Esophagus mucosa (tissue), 1 donor: ENCODE measurements at regions not wholly inside any gene's neighbourhood (a gene's known extent, or its start where the extent isn't known, plus 50 kb on each side); places are given as distances from the start of the nearest gene placed in this dataset.
"Not testable (repeated sequence)": the region's sequence is repeated elsewhere in the genome, so short reads cannot be mapped to it uniquely, and the experiment has no call there.

Experiments used
- ATAC-seq: fragments of 200-7000 bp; cut with Tn5 transposase; one replicate; pipeline ENCODE4 v1.9.1; 2020
- donor health status: DM: yes; HTN: yes; CAD: no.

- no peak for ATAC-seq
Observed at GRCh38 chr5:74534397-74535129, 106.0 kb downstream of the ENC1 start.

DNA sequence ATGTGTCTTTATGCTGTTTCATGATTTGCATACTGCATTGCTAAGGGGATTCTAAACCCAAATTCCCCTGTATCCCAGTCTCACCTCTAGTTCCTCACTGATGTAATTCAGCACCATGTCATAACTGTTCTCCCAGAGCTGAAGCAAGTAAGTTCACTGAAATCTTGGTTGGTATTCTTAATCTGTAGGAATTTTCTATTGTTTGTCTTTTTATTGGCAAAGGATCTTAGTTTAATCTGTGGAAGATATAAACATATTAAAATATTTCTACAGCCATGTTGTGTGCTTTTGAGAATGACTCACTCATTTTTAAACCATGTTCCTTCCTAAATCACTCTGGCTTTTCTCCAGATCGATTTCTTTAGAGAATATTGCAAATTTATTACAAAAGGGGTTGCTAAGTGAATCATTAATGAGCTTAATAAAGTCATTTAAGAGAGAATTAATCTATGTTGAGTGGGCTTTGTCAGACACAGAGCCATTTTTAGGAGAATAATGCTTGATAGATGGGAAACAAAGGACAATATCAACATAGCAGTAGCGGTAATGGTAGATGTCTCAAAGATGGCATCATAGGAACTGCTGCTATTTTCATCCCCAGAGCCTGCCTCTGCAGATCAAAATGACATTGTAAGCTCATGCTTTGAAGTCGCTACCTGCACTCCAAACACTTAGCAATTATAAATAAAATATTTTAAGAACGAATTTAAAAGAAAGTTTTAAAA lies 110.0 kb downstream of the ENC1 start:
- ATAC-seq = no peak

DNA sequence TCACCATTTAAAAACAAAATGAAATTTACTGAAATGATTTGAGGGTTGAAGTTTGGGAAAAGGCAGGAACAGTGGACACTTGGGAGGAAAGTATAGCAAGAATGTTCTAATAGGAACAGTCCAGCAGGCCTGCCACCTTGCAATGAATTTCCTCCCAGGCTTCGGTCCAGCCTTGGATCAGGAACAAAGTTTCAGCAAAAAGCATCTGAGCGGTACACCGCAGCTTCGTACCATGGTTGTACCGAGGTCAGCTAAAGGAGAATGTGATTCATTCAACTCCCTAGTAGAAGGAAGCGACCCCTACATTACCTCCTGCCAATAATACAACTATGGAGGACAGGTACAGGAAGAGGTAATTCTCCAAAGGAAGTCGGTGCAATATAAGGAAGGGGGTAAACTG lies 111.4 kb downstream of the ENC1 start:
- ATAC-seq = no peak

DNA sequence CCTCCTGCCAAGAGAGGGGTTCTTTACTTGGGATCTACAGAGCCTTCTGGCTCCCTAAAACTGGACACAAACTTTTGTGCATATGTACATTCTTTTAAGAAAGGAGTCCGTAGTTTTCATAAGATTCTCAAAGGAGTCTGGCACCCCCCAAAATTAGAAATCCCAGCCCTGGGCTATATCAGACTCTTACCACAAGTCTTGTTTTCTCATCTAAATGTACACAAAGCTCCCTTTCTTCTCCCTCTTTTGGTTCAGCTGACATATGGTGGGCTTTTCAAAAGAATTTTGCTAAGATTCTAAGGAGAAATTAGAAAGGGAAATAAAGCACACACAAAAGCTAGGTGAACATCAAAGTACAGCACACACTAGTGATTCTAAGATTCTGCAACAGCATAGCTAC lies 114.4 kb downstream of the ENC1 start:
- no peak for ATAC-seq

GRCh38 chr5:74524767-74525166 lies 115.8 kb downstream of the ENC1 start:
- ATAC-seq = not testable (repeated sequence)

GRCh38 chr5:74523698-74524097 lies 116.8 kb downstream of the ENC1 start:
- ATAC-seq = not testable (repeated sequence)

DNA sequence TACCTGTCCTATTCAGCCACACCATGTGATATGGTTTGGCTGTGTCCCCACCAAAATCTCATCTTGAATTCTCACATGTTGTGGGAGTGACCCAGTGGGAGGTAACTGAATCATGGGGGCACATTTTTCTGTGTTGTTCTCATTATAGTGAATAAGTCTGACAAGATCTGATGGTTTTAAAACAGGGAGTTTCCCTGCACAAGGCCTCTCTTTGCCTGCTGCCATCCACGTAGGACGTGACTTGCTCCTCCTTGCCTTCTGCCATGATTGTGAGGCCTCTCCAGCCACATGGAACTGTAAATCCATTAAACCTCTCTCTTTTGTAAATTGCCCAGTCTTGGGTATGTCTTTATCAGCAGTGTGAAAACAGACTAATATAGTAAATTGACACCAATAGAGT lies 117.7 kb downstream of the ENC1 start:
- ATAC-seq = not testable (repeated sequence)

DNA sequence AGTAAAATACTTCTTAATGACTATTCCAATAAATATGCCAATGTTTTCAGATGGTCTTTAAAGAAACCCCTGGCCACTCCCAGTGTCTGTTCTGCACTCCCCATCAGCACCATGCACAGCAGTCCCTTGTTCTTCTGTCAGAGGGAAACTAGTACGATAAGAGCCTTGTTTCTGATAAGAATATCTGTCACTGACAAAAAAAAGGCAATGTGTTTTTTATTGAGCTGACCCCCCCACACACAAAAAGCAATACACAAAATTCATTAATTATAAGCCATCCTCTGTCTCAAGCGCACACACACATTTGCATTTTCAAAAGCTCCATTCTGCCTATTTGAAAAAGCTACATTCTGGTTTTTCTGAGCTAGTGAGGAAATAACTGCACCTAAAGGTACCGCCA lies 119.1 kb downstream of the ENC1 start:
- no peak for ATAC-seq

GRCh38 chr5:74519679-74520078 lies 120.8 kb downstream of the ENC1 start:
- ATAC-seq = no peak

GRCh38 chr5:74519161-74519571 lies 121.4 kb downstream of the ENC1 start:
- no peak for ATAC-seq

DNA sequence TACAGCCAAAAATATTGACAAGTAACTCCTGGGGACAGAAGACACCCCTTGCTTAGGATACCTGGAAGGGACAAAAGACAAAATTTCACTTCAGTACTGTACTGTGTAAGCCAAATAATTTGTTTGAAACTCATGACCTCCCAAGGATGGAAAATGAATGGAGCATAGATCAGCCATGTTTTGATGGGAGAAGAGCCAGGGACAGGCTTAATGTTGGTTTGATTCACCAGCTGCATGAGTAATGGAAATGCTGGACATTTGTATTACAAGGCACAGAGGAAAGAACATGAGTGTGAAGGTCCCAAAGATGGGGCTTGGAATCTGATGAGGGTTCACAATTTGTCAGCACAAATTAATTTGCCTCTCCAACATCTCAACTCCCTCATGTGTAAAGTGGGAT lies 122.8 kb downstream of the ENC1 start:
- ATAC-seq = no peak

DNA sequence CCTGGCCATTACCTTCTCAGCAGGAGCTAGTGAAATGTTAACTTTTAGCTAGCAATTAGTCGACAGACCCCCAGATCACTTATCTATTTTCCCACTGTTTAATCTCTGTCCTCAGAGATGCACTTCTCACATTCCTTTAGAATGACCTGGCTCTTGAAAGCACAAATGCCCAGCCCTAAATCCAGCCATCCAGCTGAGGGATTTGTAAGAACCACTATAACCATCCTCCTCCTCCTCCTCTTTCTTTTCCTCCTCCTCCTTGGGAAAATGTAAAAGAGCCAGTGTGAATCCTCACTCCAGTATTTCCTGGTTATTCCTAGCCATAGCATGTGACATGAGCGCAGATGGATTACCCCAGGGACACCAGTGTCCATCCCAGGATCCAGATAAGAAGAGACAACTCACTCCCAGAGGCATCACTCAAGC lies 124.3 kb downstream of the ENC1 start:
- no peak for ATAC-seq

DNA sequence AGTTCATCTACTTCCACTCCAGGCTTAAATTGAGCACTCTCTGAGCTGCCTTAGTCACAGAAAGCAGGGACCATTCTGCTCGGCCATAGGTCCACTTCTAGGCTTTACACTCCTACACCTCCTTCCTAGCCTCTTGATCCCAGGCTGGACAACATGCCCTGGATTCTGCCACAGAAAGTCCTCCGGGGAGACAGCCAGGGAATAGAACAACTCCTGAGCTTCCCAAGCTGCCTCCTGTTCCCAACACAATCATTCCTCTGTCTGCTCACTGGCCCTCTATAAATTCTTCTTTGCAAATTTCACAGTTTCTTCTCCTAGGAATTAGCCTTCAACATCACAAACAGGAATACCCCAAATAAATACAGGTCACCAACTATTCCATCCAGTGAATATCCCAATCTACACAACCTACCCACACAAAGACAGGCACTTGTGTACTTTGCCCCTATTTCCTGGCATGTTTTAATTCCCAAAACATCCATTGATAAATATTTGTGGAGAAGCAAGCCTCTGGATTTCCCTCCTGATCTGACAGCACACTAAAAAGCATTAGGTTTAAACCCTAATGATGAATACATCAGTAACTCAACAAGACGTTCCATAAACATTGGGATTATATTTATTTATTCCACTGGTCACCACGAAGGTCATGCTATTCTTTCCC lies 125.5 kb downstream of the ENC1 start:
- no peak for ATAC-seq

- not testable (repeated sequence) for ATAC-seq
Observed at GRCh38 chr5:74511770-74512169, 128.8 kb downstream of the ENC1 start.

DNA sequence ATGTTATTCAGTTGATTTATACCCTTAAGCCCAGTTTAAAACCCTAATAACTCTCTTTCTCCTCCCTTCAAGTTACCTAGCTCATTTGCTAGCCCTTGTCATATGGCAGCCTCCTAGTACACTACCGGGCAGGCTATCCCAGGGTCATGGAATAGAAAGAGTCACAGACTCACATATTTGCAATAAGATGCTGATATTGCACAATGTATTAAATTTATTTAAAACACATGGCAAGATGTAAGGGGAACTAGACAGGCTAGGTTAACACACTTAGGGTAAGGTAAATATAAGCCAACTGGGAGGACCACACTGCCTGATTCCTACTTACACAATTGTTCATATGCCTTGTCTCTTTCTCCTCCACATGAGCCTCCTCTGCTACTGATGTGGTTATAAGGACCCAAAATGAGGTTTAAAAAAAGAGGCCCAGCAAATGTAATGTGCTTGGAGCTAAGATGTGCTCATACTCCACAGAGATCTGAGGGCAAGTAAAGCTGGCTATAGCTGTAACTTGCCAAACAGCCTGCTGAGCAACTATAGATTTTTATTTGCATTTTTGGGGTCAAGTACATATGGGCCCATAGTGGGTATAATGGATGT lies 130.0 kb downstream of the ENC1 start:
- no peak for ATAC-seq

DNA sequence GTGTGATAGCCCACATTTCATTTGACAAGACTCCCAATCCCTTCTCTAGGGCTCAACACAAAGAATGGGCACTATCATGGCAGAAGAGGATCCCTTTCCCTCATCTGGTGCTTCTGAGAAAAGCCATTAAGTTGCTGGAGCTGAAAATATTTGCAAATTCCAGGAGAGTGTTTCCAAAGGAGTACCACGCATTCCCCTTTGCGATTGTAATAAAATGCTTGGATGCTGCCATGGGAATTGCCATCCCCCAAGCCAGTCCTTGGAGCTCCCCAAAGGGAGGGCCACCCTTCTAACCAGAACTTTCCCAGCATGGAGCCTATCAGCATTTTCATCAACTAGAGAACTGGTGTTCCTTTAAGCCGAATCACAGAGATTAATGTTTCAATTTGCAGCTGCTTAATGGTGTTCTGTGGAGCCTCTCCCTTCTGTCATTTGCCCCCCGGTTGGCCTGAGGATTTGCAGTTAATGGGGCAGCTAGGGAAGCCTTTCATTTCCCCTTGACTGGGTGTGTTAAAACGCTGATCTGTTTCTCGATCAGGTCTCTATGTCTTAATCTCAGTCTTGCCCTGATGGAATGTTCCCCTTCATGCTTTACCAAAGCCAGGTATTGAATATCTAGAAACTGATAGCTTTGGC lies 133.0 kb downstream of the ENC1 start:
- ATAC-seq = no peak

DNA sequence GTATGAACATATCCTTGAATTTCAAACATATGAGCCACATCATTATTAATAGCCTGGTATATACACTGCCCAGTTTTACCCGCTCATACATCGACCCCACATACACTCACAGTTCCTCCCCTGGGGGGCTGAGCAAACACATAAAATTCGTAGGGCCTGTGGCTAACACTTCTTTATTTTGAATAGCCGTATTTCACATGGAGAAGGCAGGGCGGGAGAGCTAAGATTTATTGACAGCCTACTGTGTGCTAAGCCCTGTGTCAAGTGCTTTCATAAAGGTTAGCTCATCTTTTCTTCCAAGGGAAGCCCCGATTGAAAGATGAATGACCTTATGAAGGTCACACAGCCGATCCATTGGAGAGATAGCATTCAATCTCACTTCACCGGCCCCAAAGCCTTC lies 134.4 kb downstream of the ENC1 start:
- no peak for ATAC-seq

DNA sequence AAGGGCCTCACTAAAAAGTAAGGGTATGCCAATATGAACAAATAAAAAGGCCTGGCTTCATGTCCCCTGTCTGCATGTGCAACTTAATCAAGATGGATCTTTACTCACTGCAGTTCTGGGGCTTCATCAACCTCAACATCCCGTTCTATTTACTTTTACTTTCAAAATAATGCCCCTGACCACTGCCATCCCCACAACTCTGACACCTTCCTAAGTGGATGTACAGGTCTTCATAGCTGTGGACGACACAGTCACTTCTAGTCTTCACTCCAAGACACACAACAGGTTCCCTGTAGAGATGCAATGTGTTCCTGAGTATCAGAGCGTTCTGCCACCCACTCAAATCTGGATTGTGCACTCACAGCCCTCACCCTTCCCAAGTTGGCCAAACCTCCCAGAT lies 136.1 kb downstream of the ENC1 start:
- ATAC-seq = no peak

DNA sequence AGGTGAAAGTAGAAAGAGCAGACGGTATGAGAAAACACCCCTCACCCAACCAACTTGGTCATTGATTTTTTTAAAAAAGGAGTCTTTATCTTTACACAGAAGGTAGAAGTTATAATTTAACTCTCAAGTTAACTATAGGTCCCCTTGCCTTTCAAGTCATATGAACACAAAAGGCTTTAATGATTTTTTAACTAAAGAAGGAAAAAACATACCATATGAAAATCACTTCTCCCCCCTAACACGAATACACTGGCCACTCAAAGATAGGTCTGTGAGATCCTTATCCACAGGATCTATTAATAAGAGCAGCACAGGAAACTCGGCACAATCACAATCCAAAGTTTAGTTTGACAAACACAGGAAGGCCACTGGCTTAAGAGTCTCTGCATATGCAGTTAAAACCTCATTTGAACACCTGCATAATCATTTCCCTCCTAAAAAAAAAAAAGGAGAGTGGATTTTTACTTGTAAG lies 138.0 kb downstream of the ENC1 start:
- no peak for ATAC-seq

- no peak for ATAC-seq
Observed at GRCh38 chr5:74501674-74502478, 138.7 kb downstream of the ENC1 start.

GRCh38 chr5:74500110-74500917 lies 140.2 kb downstream of the ENC1 start:
- no peak for ATAC-seq
